RWPE1 (cell line): ENCODE measurements at regions not wholly inside any gene's neighbourhood (a gene's known extent, or its start where the extent isn't known, plus 50 kb on each side); places are given as distances from the start of the nearest gene placed in this dataset.

Source experiments
- CTCF ChIA-PET: fragments of 350-600 bp; sonication (Branson Sonifier 250); formaldehyde crosslinking; extraction: SDS; loops from one replicate; lab custom pipeline; 2021; lab: Yijun Ruan, JAX
- POLR2A ChIA-PET: fragments of 400-600 bp; formaldehyde crosslinking; extraction: SDS; loops from one replicate; lab custom pipeline; 2020; ENCODE audit warnings: antibody characterized with exemption; ENCODE audit not compliant: low non-redundant PET; lab: Yijun Ruan, JAX
- DNase-seq: peaks from one replicate; pipeline ENCODE4 v3.0.0; 2012; ENCODE audit warnings: low spot score
- H3K27ac ChIP-seq: fragments of 450-650 bp; 2 replicates; pipeline ENCODE4 v1.5.1; 2017
- CTCF ChIP-seq: fragments of 450-650 bp; conservative IDR thresholded peaks from 2 replicates; pipeline ENCODE4 v1.5.1; 2017; ENCODE audit warnings: low read depth, mild to moderate bottlenecking

DNA sequence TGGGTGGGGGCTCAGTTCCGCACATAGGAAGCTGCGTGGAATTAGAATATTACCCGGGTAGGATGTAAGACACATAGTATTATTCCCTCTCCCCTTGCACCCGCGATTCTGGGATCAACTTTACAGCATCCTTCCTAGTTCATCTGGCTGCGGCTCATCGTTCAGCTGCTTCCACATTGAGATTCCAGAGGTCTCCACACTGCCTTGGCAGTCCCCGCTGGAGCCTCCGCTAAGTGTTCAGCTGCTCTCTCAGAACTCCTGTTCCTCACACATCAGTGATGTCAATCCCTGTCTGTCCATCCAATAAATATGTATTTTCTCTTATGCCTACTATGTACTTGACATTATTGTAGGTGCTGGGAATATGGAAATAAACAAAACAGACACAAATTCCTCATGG, 135.6 kb upstream of the SYT6 start:
- DNase-seq: no peak
- ChIA-PET CTCF (interaction anchor here (0.6 to 0.8 kb wide), 3 partner anchors 311 to 1786 kb away, joined by 3 to 9 read pairs (median 3); partner anchors contain the start of gene OLFML3), POLR2A (interaction anchor here (0.7 kb wide), 1 partner anchor 41 kb away, joined by 3 read pairs; no protein-coding TSS in a partner anchor)
- H3K27ac ChIP-seq: no peak overlapping the region
- TF ChIP-seq CTCF: no peak

- no peak for DNase-seq
- TF ChIP-seq CTCF: no peak
- ChIA-PET CTCF (no interaction called here), POLR2A (no interaction called here)
- no peak overlapping the region for H3K27ac ChIP-seq
Observed at GRCh38 chr1:114286960-114287359, 133.3 kb upstream of the SYT6 start.

DNA sequence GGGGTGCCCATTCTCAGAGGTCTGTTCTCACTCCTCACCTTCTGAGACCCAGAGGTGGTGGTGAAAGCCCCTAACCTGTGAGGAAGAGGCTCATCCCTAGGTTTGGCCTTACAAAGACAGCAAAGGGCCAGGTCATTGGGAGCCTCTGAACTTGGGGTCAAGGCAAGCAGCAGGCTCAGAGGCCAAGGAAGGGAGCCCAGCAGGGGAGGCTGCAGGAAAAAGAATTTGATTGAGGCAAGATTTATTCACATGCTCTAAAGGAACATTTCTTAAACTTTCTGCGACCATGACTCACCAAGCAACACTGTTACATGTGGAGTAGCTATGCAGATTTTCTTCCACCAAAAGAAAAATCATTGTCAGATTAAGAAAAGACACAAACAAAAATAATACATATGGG, 132.5 kb upstream of the SYT6 start:
- no peak for DNase-seq
- ChIA-PET POLR2A (no interaction called here), CTCF (no interaction called here)
- no peak for TF ChIP-seq CTCF
- H3K27ac ChIP-seq: no peak overlapping the region

GRCh38 chr1:114282751-114283403, 129.2 kb upstream of the SYT6 start:
- ChIA-PET CTCF (interaction anchor here (0.5 to 1.7 kb wide), 20 partner anchors 9 to 833 kb away, joined by 3 to 33 read pairs (median 4); partner anchors contain the start of gene OLFML3), POLR2A (no interaction called here)
- TF ChIP-seq CTCF: peak; percentile 89

DNA sequence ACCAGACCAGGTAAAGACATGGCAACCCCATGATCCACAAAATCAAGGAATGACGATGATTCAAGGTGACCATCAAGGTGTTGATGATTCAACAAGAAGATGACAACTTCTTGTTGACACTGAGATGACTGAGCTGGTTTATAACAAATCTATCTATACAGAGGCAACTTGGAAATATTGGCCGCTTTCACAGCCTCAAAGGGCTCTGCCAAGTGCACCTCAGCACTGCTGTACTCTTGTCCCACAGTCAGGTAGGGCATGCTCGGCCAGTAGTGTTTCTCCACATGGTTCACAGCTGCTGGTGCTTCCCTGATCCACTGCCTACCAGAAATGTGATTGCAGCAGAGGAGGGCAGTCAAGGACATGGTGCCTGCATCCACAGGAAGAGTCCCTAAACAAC, 125.2 kb upstream of the SYT6 start:
- no peak overlapping the region for H3K27ac ChIP-seq
- CTCF ChIA-PET: interaction anchor here (0.7 kb wide), 1 partner anchor 68 kb away, joined by 4 read pairs; no protein-coding TSS in a partner anchor
- TF ChIP-seq CTCF: no peak
- DNase-seq: no peak
- POLR2A ChIA-PET: no interaction called here

More at GRCh38 chr1:114282751-114283403, 129.2 kb upstream of the SYT6 start:
- peak; percentile 85 for DNase-seq
- H3K27ac ChIP-seq: no peak overlapping the region

- H3K27ac ChIP-seq: no peak overlapping the region
- ChIA-PET CTCF (no interaction called here), POLR2A (no interaction called here)
- DNase-seq: no peak
- TF ChIP-seq CTCF: no peak
Observed at GRCh38 chr1:114278430-114278829, 124.8 kb upstream of the SYT6 start.
